Loucy (cell line): ENCODE measurements at regions not wholly inside any gene's neighbourhood (a gene's known extent, or its start where the extent isn't known, plus 50 kb on each side); places are given as distances from the start of the nearest gene placed in this dataset.

ENCODE experiments used
- H2AFZ ChIP-seq: fragments of 200-600 bp; sonication (generic); 2 replicates; pipeline ENCODE4 v1.6.0; 2016; ENCODE audit warnings: antibody characterized with exemption, mild to moderate bottlenecking, low read length, moderate library complexity
- H3F3A ChIP-seq: fragments of 200-600 bp; 2 replicates; pipeline ENCODE4 v1.6.0; 2016; ENCODE audit warnings: antibody characterized with exemption, low read depth, mild to moderate bottlenecking
- H3K27me3 ChIP-seq: fragments of 200-600 bp; sonication (generic); 2 replicates; pipeline ENCODE4 v1.6.1; 2014; ENCODE audit warnings: low read length, mild to moderate bottlenecking; ENCODE audit not compliant: insufficient read depth, poor library complexity, severe bottlenecking
- H3K36me3 ChIP-seq: fragments of 200-600 bp; sonication (generic); 2 replicates; pipeline ENCODE4 v1.6.1; 2016; ENCODE audit warnings: low read length; ENCODE audit not compliant: insufficient read depth
- H3K4me1 ChIP-seq: fragments of 200-600 bp; sonication (generic); 2 replicates; pipeline ENCODE4 v1.5.1; 2014; ENCODE audit warnings: low read length, mild to moderate bottlenecking; ENCODE audit not compliant: insufficient read depth, poor library complexity, severe bottlenecking
- H3K4me2 ChIP-seq: fragments of 200-600 bp; sonication (generic); 2 replicates; pipeline ENCODE4 v1.6.0; 2014; ENCODE audit warnings: antibody characterized with exemption, low read length, low read depth, mild to moderate bottlenecking; ENCODE audit not compliant: poor library complexity, severe bottlenecking
- H3K4me3 ChIP-seq: fragments of 200-600 bp; sonication (generic); 2 replicates; pipeline ENCODE4 v1.5.1; 2014; ENCODE audit warnings: low read length, mild to moderate bottlenecking, mixed read lengths; ENCODE audit not compliant: poor library complexity, severe bottlenecking
- H3K79me2 ChIP-seq: fragments of 200-600 bp; sonication (generic); 2 replicates; pipeline ENCODE4 v1.6.1; 2014; ENCODE audit warnings: low read length; ENCODE audit not compliant: insufficient read depth
- H3K9ac ChIP-seq: fragments of 200-600 bp; sonication (generic); 2 replicates; pipeline ENCODE4 v1.6.0; 2014; ENCODE audit warnings: mild to moderate bottlenecking, low read depth, low read length, moderate library complexity; ENCODE audit not compliant: poor library complexity, severe bottlenecking
- H3K9me2 ChIP-seq: fragments of 200-600 bp; sonication (generic); replicated peaks from 2 replicates; pipeline ENCODE4 v1.6.1; 2016; ENCODE audit warnings: low read depth, low read length, mixed read lengths
- H3K9me3 ChIP-seq: fragments of 200-600 bp; sonication (generic); 2 replicates; pipeline ENCODE4 v1.6.1; 2014; ENCODE audit warnings: mild to moderate bottlenecking, antibody characterized with exemption, low read length, low read depth; ENCODE audit not compliant: insufficient read depth
- H4K20me1 ChIP-seq: fragments of 200-600 bp; sonication (generic); 2 replicates; pipeline ENCODE4 v1.6.0; 2014; ENCODE audit warnings: antibody characterized with exemption, low read length, mild to moderate bottlenecking; ENCODE audit not compliant: insufficient read depth, poor library complexity, severe bottlenecking
- CTCF ChIP-seq: fragments of 200-600 bp; sonication (generic); conservative IDR thresholded peaks from 2 replicates; pipeline ENCODE4 v1.5.1; 2014; ENCODE audit warnings: mild to moderate bottlenecking, antibody characterized with exemption, low read length
- EZH2phosphoT487 ChIP-seq: fragments of 200-600 bp; IDR thresholded peaks from 2 replicates; pipeline ENCODE4 v1.6.1; 2018; ENCODE audit warnings: antibody characterized with exemption, mild to moderate bottlenecking, moderate library complexity, borderline replicate concordance

- no peak overlapping the region for H3K4me2 ChIP-seq
- no peaks in the 10 kb centered on the region for H3K79me2 ChIP-seq
- no peaks in the 10 kb centered on the region for H3K9me3 ChIP-seq
- no peaks in the 10 kb centered on the region for H3F3A ChIP-seq
- H3K27me3 ChIP-seq = no peaks in the 10 kb centered on the region
- no peaks in the 10 kb centered on the region for H3K36me3 ChIP-seq
- H2AFZ ChIP-seq = no peak overlapping the region
- H3K9me2 ChIP-seq = 0 out of 2 replicates have a peak, but pooled peaks cover 5% of the 10 kb centered on the region
- no peaks in the 10 kb centered on the region for H3K4me1 ChIP-seq
- no peaks in the 10 kb centered on the region for H4K20me1 ChIP-seq
- H3K9ac ChIP-seq = no peak overlapping the region
- TF ChIP-seq EZH2phosphoT487 = no peak
- no peak overlapping the region for H3K4me3 ChIP-seq
Observed at GRCh38 chr10:10225136-10225676, 792.5 kb upstream of the CELF2 start.

GRCh38 chr10:10233229-10233628 is 784.4 kb upstream of the CELF2 start:
- no peak overlapping the region for H3K4me3 ChIP-seq
- TF ChIP-seq EZH2phosphoT487 (no peak), CTCF (no peak)
- H3K4me2 ChIP-seq = no peak overlapping the region
- H3F3A ChIP-seq = no peaks in the 10 kb centered on the region
- H3K4me1 ChIP-seq = no peaks in the 10 kb centered on the region
- no peak overlapping the region for H3K9ac ChIP-seq
- H3K36me3 ChIP-seq = no peaks in the 10 kb centered on the region
- H3K9me2 ChIP-seq = 0 out of 2 replicates have a peak, but pooled peaks cover 5% of the 10 kb centered on the region
- no peak overlapping the region for H2AFZ ChIP-seq
- no peaks in the 10 kb centered on the region for H3K27me3 ChIP-seq
- no peaks in the 10 kb centered on the region for H3K79me2 ChIP-seq
- no peaks in the 10 kb centered on the region for H3K9me3 ChIP-seq
- H4K20me1 ChIP-seq = no peaks in the 10 kb centered on the region

- Histone ChIP-seq H3K36me3 (no peaks in the 10 kb centered on the region), H3F3A (no peaks in the 10 kb centered on the region), H3K9ac (no peak overlapping the region), H3K4me2 (no peak overlapping the region), H3K4me3 (no peak overlapping the region), H3K9me3 (no peaks in the 10 kb centered on the region), H3K9me2 (no peaks in the 10 kb centered on the region), H4K20me1 (no peaks in the 10 kb centered on the region), H3K79me2 (no peaks in the 10 kb centered on the region), H3K4me1 (no peaks in the 10 kb centered on the region), H3K27me3 (no peaks in the 10 kb centered on the region), H2AFZ (no peak overlapping the region)
- TF ChIP-seq CTCF (no peak), EZH2phosphoT487 (no peak)
Observed at GRCh38 chr10:10235003-10235402, 782.7 kb upstream of the CELF2 start.

GRCh38 chr10:10247585-10247984 is 770.1 kb upstream of the CELF2 start:
- TF ChIP-seq EZH2phosphoT487 (no peak), CTCF (no peak)
- Histone ChIP-seq H3K4me3 (no peak overlapping the region), H3K36me3 (no peaks in the 10 kb centered on the region), H3K4me2 (no peak overlapping the region), H3F3A (no peaks in the 10 kb centered on the region), H2AFZ (no peak overlapping the region), H4K20me1 (no peaks in the 10 kb centered on the region), H3K79me2 (no peaks in the 10 kb centered on the region), H3K27me3 (no peaks in the 10 kb centered on the region), H3K4me1 (no peaks in the 10 kb centered on the region), H3K9ac (no peak overlapping the region), H3K9me2 (no peaks in the 10 kb centered on the region), H3K9me3 (no peaks in the 10 kb centered on the region)
